ENCODE measurements at regions not wholly inside any gene's neighbourhood (a gene's known extent, or its start where the extent isn't known, plus 50 kb on each side); places are given as distances from the start of the nearest gene placed in this dataset.

DNA sequence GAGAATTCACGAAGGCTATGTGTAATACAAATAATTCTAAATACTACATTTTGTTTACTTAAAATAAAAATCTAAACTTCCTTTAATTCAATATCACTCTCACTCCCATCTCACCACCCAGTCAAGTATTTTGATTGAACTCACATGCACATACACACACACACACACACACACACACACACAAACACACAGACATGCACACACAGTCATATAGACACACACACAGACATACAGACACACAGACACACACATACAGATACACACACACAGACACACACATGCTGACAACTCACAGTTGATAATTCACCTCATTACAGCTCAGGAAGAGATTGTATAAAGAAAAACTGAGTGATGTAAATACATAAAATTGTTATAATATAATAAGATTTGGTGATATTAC is 559.8 kb upstream of the SLC35B3 start:
- H3K4me3 Mint-ChIP-seq (ENCODE audit: unreplicated experiment) = no peak overlapping the region
- FAIRE-seq = no peak

DNA sequence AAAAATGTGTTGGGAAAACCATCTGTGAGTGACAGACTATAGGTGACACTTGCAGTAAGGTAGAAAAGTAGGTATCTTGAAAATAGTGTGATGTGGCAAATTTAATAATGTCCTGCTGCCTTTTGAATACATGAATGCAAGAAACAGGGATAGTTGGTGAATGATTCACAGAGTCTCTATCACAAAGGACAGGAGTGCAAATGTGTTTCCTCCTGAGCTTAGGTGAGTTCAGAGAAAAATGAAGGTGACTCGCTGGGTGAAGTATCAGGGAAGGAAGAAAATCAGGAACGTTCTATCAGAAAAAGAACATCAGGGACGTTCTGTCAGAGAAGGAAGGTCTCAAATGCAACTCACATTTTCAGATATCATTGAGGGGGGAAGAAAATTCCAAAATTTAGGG is 557.8 kb upstream of the SLC35B3 start:
- H3K4me2 ChIP-seq (ENCODE audit: low read length) = no peak overlapping the region
- H2AFZ ChIP-seq (ENCODE audit: low read depth, low read length) = no peak overlapping the region
- H3K4me3 ChIP-seq (ENCODE audit: insufficient read depth, low read depth, low read length) = no peak overlapping the region
- no peaks in the 10 kb centered on the region for H4K20me1 ChIP-seq (ENCODE audit: insufficient read depth, low read length)
- FAIRE-seq (no peak), DNase-seq (ENCODE audit: low read depth) (no peak)
- no peaks in the 10 kb centered on the region for H3K79me2 ChIP-seq (ENCODE audit: insufficient read depth, low read length)
- no peaks in the 10 kb centered on the region for H3K36me3 ChIP-seq (ENCODE audit: insufficient read depth, low read length)
- H3K27ac ChIP-seq (ENCODE audit: low read depth, low read length) = no peak overlapping the region
- no peak overlapping the region for H3K9ac ChIP-seq (ENCODE audit: low read length)
- H3K4me1 ChIP-seq (ENCODE audit: insufficient read depth, low read length) = no peaks in the 10 kb centered on the region
- H3K4me3 Mint-ChIP-seq (ENCODE audit: unreplicated experiment) = no peak overlapping the region
- H3K27me3 Mint-ChIP-seq (ENCODE audit: low read depth, unreplicated experiment) = peaks cover 3% of the 10 kb centered on the region
- no peak for TF ChIP-seq CTCF (IDR thresholded peaks at IDR 0.05; ENCODE audit: insufficient read depth, low read depth, low read length)
- TF ChIP-seq EZH2 (IDR thresholded peaks at IDR 0.05; ENCODE audit: insufficient read depth, low read length) = no peak
- no peaks in the 10 kb centered on the region for H3K9me3 ChIP-seq (ENCODE audit: insufficient read depth, low read depth, low read length)
- no peaks in the 10 kb centered on the region for H3K36me3 Mint-ChIP-seq (ENCODE audit: low read depth, unreplicated experiment)
- H3K9me3 Mint-ChIP-seq (ENCODE audit: unreplicated experiment) = no peaks in the 10 kb centered on the region
- no peaks in the 10 kb centered on the region for H3K27me3 ChIP-seq (ENCODE audit: insufficient read depth, low read length)
- no peaks in the 10 kb centered on the region for H3K4me1 Mint-ChIP-seq (ENCODE audit: low read depth, unreplicated experiment)
- no peak overlapping the region for H3K27ac Mint-ChIP-seq (ENCODE audit: unreplicated experiment)

More for the DNA sequence above, 559.8 kb upstream of the SLC35B3 start:
- Histone ChIP-seq H3K9me3 (ENCODE audit: insufficient read depth, low read depth, low read length) (no peaks in the 10 kb centered on the region), H2AFZ (ENCODE audit: low read depth, low read length) (no peak overlapping the region), H3K27ac (ENCODE audit: low read depth, low read length) (no peak overlapping the region), H3K9ac (ENCODE audit: low read length) (no peak overlapping the region), H3K4me1 (ENCODE audit: insufficient read depth, low read length) (no peaks in the 10 kb centered on the region), H3K4me3 (ENCODE audit: insufficient read depth, low read depth, low read length) (no peak overlapping the region), H3K79me2 (ENCODE audit: insufficient read depth, low read length) (no peaks in the 10 kb centered on the region), H3K27me3 (ENCODE audit: insufficient read depth, low read length) (no peaks in the 10 kb centered on the region), H3K4me2 (ENCODE audit: low read length) (no peak overlapping the region), H3K36me3 (ENCODE audit: insufficient read depth, low read length) (no peaks in the 10 kb centered on the region), H4K20me1 (ENCODE audit: insufficient read depth, low read length) (no peaks in the 10 kb centered on the region)
- no peak for TF ChIP-seq EZH2 (IDR thresholded peaks at IDR 0.05; ENCODE audit: insufficient read depth, low read length)
- TF ChIP-seq CTCF (IDR thresholded peaks at IDR 0.05; ENCODE audit: insufficient read depth, low read depth, low read length) = no peak
- Mint-ChIP-seq H3K27me3 (ENCODE audit: low read depth, unreplicated experiment) (peaks cover 3% of the 10 kb centered on the region), H3K27ac (ENCODE audit: unreplicated experiment) (no peak overlapping the region), H3K4me1 (ENCODE audit: low read depth, unreplicated experiment) (no peaks in the 10 kb centered on the region), H3K9me3 (ENCODE audit: unreplicated experiment) (no peaks in the 10 kb centered on the region), H3K36me3 (ENCODE audit: low read depth, unreplicated experiment) (no peaks in the 10 kb centered on the region)
- no peak for DNase-seq (ENCODE audit: low read depth)

DNA sequence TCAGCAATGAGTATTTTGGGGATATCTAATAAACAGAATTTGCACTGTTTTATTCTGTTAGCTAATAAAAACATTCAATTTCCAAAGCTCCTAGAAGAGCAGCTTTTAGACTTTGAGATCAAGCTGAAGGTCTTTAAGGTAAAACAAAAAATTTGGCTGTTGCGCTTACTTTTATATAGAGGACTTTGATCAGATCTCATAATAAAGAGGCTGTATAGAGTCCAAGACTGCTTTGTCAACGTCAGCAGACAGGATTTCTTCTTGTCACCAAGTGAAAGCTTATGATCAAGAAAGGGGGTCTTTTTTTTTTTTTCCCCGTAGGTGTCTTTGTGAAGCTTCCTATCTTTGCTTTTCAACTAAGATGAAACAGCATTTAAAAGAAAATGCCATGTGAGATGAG is 556.5 kb upstream of the SLC35B3 start:
- no peak overlapping the region for H3K27ac ChIP-seq (ENCODE audit: low read depth, low read length)
- H3K36me3 ChIP-seq (ENCODE audit: insufficient read depth, low read length) = no peaks in the 10 kb centered on the region
- Mint-ChIP-seq H3K27ac (ENCODE audit: unreplicated experiment) (no peak overlapping the region), H3K4me3 (ENCODE audit: unreplicated experiment) (no peak overlapping the region), H3K4me1 (ENCODE audit: low read depth, unreplicated experiment) (no peaks in the 10 kb centered on the region), H3K27me3 (ENCODE audit: low read depth, unreplicated experiment) (no peaks in the 10 kb centered on the region), H3K9me3 (ENCODE audit: unreplicated experiment) (no peaks in the 10 kb centered on the region), H3K36me3 (ENCODE audit: low read depth, unreplicated experiment) (no peaks in the 10 kb centered on the region)
- no peak overlapping the region for H3K9ac ChIP-seq (ENCODE audit: low read length)
- no peak for FAIRE-seq
- no peaks in the 10 kb centered on the region for H4K20me1 ChIP-seq (ENCODE audit: insufficient read depth, low read length)
- no peaks in the 10 kb centered on the region for H3K27me3 ChIP-seq (ENCODE audit: insufficient read depth, low read length)
- no peak for DNase-seq (ENCODE audit: low read depth)
- no peaks in the 10 kb centered on the region for H3K79me2 ChIP-seq (ENCODE audit: insufficient read depth, low read length)
- H3K4me3 ChIP-seq (ENCODE audit: insufficient read depth, low read depth, low read length) = no peak overlapping the region
- TF ChIP-seq CTCF (IDR thresholded peaks at IDR 0.05; ENCODE audit: insufficient read depth, low read depth, low read length) (no peak), EZH2 (IDR thresholded peaks at IDR 0.05; ENCODE audit: insufficient read depth, low read length) (no peak)
- no peak overlapping the region for H3K4me2 ChIP-seq (ENCODE audit: low read length)
- no peaks in the 10 kb centered on the region for H3K4me1 ChIP-seq (ENCODE audit: insufficient read depth, low read length)
- H2AFZ ChIP-seq (ENCODE audit: low read depth, low read length) = no peak overlapping the region
- no peaks in the 10 kb centered on the region for H3K9me3 ChIP-seq (ENCODE audit: insufficient read depth, low read depth, low read length)
